GM21619 (cell line): ENCODE measurements at regions not wholly inside any gene's neighbourhood (a gene's known extent, or its start where the extent isn't known, plus 50 kb on each side); places are given as distances from the start of the nearest gene placed in this dataset.
"Not testable (repeated sequence)": the region's sequence is repeated elsewhere in the genome, so short reads cannot be mapped to it uniquely, and the experiment has no call there.

Source experiments
- ATAC-seq: cut with Tn5 transposase; IDR thresholded peaks from one replicate; pipeline ENCODE4 v1.9.1; 2021; ENCODE audit not compliant: unreplicated experiment

GRCh38 chr1:245031041-245031440 is 123.7 kb upstream of the KIF26B start:
- no peak for ATAC-seq

DNA sequence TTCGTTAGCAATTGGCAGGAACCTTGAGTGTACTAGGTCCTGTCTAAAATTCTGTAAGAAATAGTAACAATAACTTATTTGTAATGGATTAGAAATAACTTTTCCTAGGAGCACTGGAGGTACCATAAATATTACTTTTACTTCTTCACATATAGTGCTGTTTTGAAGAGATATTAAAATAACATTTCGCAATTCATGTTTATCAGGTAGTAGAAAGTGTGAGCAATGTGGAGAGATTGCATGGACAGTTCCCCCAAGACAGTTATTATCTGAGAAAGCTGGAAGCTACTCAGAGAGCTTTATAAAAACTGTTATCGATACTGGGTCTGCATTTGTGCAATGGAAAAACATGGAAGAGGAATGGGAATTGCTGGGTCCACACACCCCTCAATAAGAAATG is 128.5 kb upstream of the KIF26B start:
- ATAC-seq: no peak

- ATAC-seq: no peak
These were observed 129.3 kb upstream of the KIF26B start for GRCh38 chr1:245025525-245025924.

DNA sequence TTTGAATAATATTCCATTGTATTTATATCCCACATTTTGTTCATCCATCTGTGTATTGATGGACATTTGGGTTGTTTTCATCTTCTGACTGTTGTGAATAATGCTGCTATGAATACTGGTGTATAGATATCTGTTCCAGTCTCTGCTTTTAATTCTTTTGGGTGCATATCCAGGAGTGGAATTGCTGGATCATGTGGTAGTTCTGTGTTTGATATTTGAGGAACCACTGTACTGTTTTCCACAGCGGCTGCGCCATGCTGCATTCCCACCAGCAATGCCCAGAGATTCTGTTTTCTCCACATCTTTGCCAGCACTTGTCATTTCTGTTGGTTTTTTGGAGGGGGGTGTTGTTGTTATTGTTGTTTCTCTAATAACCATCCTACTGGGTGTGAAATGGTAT is 131.6 kb upstream of the KIF26B start:
- no peak for ATAC-seq

DNA sequence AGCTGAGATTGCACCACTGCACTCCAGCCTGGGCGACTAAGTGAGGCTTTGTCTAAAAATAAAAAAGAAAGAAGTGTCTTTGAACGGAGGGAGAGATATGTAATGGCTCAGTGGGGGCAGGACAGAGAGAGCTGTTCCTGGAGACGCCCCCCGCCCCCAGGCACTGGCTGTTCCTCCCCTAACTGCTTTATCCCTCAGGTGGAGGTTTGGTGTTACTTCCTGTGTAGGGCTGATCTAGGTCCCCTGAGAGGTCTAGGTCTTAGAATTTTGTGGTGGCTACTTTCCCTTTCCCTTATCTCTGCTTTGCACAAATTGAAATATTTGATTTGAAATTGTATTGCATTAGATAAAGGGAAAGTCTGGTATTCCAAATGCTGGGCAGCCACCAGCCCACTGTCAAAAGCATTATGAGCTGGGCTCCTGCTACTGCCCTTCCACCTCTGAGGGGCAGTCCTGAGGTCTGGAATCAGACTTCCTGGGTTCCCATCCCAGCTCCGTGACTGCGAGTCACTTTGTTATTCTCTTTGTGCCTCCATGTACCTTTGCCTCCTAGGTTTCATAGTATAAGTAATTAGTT is 134.8 kb upstream of the KIF26B start:
- peak; percentile 46 for ATAC-seq

DNA sequence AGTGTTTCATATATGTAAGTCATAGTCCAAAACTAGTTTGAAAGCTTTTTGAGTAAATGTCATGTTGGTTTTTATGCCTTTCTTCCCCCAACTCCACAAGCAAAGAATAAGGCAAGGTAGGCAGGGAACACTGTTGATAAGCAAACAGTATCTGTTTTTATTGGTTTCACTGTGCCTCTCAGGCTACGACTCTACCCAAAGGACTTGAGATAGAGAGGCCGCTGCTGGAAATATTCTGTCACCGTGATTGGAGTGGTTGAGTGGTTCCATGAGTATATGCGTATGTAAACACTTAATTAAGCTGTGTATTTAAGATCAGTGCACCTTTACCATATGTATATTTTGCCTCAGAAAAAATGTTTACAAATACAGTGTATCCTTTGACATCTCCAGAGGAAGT is 138.1 kb upstream of the KIF26B start:
- no peak for ATAC-seq

GRCh38 chr1:245015031-245015430 is 139.8 kb upstream of the KIF26B start:
- no peak for ATAC-seq

GRCh38 chr1:245014247-245015029 is 140.3 kb upstream of the KIF26B start:
- ATAC-seq: no peak

- no peak for ATAC-seq
These were observed 144.7 kb upstream of the KIF26B start for GRCh38 chr1:245010018-245010614.

- no peak for ATAC-seq
These were observed 144.4 kb upstream of the HNRNPU start for GRCh38 chr1:245008761-245009160.

- no peak for ATAC-seq
These were observed 143.5 kb upstream of the HNRNPU start for GRCh38 chr1:245007852-245008251.

- ATAC-seq: no peak
These were observed 138.9 kb upstream of the HNRNPU start for GRCh38 chr1:245003246-245003645.

DNA sequence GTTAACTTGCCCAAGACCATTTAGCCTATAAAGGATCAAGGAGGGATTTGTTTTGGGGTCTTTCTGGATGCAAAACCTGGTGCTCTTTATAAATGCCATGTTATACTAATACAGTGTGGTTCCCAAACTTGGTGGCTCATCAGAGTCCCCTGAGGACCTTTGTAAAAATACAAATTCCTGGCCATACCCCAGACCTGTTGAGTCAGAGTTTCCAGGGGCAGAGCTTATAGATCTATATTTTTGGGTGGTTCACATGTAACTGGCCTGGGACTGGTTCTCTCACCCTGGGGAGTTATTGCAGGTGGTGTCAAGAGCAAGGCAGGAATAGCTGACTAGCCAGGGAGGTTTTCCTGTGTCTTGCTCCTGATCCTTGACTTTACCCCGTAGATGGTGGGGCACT is 136.9 kb upstream of the HNRNPU start:
- no peak for ATAC-seq

DNA sequence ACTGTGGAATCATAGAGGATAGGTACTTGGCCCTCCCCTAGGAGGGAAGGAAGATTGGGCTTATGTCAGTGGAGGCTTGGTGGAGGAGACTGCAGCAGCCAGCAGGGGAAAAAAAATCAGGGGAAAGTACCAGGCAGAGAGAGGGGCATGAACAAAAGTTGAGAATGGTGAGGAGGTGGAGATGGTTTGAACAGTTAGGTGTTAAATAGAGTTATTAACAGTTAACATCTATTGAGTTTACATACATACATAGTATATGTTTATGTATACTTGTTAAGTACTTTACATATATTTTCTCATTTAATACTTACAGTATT is 136.5 kb upstream of the HNRNPU start:
- ATAC-seq: no peak

GRCh38 chr1:244999644-245000043 is 135.3 kb upstream of the HNRNPU start:
- not testable (repeated sequence) for ATAC-seq

- ATAC-seq: no peak
These were observed 134.5 kb upstream of the HNRNPU start for GRCh38 chr1:244998717-244999346.

GRCh38 chr1:244995602-244996400 is 131.5 kb upstream of the HNRNPU start:
- no peak for ATAC-seq

DNA sequence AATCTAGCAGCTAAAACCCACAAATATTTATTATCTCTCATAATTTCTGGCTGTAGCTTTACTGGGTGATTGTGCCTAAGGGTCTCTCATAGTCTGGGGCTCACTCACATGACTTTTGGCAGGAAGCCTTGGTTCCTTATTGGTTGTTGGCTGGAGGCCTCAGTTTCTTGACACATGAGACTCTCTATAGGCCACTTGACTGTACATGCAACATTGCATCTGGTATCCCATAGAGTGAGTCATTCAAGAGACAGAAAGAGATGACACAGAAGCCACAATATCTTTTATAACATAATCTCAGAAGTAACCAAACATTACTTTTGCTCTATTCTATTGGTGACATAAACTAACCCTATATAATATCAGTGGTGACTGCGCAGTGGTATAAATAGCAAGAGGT is 128.5 kb upstream of the HNRNPU start:
- no peak for ATAC-seq

DNA sequence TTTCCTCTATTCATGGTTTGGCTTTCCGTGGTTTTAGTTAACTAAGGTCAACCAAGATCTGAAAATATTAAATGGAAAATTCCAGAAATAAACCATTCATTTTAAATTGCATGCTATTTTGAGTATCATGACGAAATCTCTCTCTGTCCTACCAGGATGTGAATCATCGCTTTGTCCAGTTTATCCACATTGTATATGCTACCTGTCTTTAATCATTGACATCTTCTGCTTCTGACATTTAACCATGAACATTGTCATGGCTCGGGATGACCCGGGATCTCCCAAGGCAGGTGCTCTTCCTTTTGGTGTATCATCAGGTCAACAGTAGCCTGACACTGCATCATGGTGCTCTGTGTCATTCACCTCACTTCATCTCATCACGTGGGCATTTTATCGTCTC is 125.5 kb upstream of the HNRNPU start:
- no peak for ATAC-seq

GRCh38 chr1:244988521-244988920 is 124.2 kb upstream of the HNRNPU start:
- ATAC-seq: no peak

GRCh38 chr1:244980605-244981004 is 116.3 kb upstream of the HNRNPU start:
- no peak for ATAC-seq
